GM19372 (cell line): ENCODE measurements at regions not wholly inside any gene's neighbourhood (a gene's known extent, or its start where the extent isn't known, plus 50 kb on each side); places are given as distances from the start of the nearest gene placed in this dataset.

Experiments
- ATAC-seq: cut with Tn5 transposase; IDR thresholded peaks from one replicate; pipeline ENCODE4 v1.9.1; 2021; ENCODE audit warnings: mild to moderate bottlenecking, low read depth, moderate library complexity; ENCODE audit not compliant: unreplicated experiment

DNA sequence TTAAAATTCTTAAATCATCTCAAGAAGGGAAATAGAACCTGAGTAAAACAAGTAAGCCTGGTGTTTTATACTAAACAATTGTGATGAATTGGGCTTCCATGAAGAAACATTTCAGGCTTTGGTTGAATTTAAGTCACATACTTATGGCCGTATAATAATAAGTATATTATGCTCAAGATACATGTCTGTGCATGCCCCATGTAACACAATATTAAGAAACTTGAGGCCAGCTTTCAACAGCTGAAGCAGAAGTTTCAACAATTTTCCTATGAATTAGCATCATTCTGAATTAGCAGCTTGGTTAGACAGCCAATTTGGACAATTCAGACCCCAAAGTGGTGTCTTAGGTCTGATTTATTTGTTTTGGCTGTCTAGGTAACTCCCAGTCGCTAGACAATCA lies 243.7 kb downstream of the MYLK4 start:
- no peak for ATAC-seq

GRCh38 chr6:2505624-2506023 lies 245.1 kb downstream of the MYLK4 start:
- no peak for ATAC-seq

- no peak for ATAC-seq
Observed at GRCh38 chr6:2504495-2505064, 246.1 kb downstream of the MYLK4 start.

DNA sequence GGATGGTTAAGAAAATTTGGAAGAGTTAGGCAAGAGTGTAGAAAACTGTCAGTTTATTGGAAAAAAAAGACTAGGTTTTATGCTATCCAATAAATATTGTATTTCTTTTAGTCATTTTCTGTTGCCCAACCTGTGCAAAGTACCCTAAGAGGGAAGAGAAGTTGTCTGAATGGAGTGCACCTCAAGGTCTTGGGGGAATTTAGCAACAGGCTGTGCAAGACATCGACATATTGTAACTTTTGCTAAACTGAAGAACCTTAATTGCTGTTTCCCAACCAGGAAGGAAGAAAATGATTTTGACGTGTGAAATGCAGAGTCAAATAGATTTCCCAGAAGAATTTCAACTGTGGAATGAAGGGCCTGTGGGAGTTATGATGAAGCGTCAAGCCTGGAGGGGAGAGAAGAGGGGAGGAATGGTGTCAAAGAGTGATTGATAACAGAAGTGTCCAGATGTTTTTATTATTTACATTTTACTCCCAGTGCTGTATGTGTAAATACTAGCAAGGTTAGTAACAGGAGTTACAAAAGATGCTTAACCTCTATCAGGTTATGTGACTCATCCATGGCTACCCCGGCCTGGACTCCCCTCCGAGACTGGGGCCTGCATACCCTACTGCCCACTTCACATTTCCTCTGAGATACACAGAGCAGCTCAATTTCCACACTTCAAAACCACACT lies 246.8 kb downstream of the MYLK4 start:
- no peak for ATAC-seq

DNA sequence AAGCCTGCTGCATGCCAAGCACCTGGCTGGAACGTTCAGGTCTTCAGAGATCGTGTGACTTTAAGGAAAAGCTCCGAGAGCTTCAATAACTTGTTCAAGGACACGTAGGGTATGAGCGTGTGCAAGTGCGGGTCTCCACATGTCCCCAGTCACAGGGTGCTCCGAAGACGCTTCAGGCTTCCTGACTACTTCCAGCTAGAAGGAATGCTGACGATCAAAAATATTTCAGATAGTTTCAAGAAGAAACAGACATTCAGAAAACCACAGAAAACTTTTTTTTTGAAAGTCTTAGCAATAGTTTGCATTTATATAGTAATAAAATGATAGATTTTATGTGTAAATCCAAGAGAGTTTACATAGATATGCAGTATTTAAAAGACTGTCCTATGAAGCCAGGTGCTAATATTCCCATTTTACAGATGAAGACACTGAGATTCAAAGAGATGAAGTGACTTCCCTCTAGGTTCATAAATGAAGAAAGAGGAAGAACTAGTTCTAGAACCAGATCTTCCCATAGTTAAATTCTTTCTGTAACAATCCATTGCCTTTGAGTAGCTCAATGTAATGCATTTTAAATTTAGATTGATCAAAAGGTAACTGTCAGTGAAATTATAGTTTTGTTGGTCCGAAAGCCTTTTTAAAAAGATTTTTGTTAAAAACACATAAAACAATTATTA lies 247.6 kb downstream of the MYLK4 start:
- no peak for ATAC-seq

GRCh38 chr6:2502096-2502997 lies 248.4 kb downstream of the MYLK4 start:
- ATAC-seq = no peak

DNA sequence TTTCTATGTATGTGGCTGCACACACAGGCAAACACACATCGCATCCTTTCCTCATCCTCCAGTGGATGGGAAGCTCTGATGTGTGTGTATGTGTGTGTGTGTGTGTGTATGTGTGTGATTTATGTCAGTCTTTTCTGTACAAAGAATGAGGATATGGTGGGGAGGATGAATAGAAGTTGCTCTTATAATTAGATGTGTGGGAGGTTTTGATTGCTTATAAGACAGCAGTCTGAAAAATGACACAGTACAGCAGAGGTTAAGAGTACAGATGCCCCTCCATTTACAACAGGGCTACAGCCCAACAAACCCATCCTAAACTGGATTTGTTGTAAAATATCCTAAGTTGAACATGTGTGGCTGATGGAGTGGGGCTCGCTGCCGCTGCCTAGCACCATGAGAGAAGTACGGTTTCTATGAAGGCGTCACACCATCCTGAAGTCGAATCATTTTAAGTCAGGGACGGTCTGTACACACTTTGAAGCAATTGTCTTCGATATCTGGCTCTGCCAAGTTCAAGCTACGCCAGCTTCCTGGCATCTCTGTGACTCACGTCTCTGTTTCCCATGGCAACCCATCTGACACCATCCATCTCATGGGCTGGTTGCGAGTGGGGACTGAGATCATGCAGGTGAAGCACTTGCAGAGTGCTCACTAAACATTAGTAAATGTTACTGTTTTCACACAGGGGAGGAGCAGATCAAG lies 252.6 kb downstream of the MYLK4 start:
- ATAC-seq = no peak

DNA sequence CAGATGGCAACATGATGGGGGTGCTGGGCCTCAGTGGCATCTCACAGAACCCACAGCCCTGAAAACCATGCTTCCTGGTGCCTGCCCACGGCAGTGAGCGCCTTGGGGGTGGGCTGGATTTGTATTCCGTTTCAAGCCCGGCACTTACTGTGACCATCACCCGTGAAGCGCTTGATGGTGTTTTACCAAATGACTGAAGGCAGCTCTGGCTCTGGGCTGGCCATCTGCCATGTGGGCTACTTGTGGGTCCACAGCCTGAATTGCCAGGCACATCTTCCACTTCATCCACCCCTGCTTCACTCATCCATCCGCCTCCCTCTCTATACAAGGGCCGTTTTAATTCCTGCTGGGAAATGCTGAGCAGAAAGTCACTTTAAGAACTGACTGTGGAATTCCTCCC lies 250.9 kb upstream of the GMDS start:
- ATAC-seq = no peak

DNA sequence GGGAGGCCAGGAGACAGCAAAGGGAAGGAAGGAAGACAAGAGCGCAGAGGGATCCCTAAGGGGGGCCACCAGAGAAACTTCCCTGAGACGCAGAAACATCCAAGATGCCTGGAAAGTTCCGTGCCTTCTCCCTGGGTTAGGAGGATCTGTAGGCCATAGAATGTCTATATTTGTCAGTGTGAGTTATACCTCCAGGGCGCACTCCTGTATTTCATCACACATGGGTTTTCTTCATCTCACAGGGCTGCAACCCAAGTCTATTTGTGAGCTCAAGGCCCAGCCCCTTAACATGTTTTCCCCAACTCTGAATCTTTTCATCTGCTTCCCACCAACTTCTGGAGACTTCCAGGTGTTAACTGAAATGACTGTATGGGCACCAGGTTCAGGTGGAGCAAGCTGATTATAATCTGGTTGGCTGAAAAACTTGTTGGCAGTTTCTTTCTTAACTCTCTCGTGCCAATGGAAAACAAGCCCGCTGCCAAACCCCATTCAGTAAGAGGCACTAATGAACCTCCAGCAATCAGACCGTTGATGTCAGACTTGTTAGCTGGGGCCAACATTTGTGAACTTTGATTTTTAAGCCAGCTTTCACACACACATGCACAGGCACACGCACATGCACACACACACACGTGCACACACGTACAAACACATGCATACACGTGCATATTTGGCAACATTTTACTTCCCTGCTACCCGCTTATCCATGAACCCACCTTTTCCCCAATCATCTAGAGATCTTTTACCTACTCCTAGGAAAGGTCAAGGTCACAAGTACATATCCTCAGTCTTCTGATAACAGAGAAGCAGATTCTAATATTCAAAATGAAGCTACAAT lies 247.5 kb upstream of the GMDS start:
- ATAC-seq = no peak

DNA sequence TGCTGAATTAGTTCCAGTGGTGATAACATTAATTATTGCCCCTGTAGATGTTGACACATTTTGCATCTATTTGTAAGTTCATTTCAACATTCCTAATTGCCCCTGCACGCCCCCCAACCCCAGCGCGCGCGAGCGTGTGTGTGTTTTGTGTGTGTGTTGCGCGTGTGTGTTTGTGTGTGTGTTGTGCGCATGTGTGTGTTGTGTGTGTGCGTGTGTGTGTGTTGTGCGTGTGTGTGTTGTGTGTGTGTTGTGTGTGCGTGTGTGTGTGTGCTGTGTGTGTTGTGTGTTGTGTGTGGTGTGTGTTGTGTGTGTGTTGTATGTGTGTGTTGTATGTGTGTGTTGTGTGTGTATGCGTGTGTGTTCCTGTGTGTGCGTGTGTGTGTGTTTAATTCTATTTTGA lies 245.7 kb upstream of the GMDS start:
- ATAC-seq = no peak

- no peak for ATAC-seq
Observed at GRCh38 chr6:2488578-2488977, 243.2 kb upstream of the GMDS start.

DNA sequence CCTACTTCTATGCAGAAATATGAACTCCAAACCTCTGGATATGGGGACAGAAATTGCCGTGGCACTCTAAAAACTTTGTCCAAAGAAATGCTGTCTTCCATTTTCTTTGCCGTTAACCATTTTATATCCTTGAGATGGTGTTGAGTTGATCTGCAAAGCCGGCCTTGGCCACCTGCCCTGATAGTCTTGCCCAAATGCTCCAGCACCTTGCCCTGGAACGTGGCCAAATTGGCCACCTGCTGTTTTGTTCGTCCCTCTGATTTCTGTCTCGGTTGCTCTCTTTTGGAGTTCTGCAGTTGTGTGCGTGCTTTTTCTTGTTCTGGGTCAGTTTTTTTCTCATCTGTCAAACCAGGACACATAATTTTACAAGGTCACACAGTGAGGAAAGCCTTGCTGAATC lies 239.7 kb upstream of the GMDS start:
- no peak for ATAC-seq

DNA sequence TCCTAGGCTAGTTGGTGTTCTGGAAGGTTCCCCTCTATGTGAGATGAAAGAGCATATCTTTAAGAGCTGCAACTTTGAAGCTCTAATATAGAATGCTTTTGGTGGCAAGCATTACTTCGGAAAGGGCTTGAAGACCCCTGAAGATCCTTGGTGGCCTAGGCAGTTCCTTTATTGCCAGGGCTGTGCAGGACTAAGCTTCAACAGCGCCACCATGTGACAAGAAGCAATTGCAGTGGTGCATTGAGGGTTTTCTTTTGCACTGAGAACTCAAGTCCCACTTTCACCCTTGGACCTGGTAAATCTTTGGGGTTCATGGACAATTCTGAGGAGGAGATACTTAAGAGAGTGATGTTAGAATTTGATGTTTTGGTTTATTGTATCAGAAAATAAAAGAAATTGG lies 237.4 kb upstream of the GMDS start:
- ATAC-seq = no peak

DNA sequence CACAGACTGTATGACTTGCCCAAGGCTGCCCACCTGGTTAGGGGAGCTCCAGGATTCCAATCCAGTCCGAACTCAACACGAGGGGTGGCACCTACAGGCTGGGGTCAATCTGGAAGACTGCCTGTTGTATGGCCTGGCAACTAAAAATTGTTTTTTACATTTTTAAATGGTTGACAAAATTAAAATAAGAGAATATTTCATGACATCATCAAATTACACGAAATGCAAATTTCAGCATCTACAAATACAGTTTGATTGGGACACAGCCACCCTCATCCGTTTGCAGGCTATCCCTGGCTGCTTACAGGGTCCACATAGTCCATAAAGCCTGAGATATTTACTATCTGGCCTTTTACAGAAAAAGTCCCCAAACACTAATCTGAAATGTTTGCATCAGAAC lies 235.9 kb upstream of the GMDS start:
- no peak for ATAC-seq

DNA sequence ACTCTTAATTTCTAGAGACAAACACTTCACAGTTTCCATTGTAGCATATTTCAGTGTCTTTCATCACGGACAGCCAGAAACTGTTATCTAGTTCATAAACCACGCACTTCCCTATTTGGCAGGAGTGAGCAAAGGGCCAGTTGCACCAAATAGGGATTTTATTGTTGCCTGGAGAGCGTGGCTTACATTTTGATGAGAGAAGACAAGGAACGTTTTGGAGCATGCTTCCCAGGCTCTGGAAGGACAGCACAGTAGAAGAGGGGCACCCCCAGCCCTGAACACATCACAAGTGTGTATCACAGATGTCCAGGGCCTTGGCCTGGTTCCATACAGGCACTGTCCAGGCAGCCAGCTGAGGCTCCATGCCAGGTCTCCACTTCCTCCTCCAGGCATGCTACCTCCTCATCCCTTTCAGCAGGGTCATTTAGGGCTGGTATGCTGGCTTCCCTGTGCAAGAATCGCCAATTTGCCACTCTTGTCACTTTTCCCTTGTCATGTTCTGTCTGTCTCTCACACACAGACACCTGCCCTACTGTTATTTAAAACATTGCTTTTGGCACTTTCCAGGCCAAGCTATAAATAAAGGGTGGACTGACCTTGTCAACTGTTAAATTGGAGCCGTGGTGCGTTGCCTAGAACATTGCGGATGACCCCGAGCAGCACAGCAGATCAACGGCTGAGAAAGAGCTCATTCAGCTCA lies 235.0 kb upstream of the GMDS start:
- ATAC-seq = no peak

DNA sequence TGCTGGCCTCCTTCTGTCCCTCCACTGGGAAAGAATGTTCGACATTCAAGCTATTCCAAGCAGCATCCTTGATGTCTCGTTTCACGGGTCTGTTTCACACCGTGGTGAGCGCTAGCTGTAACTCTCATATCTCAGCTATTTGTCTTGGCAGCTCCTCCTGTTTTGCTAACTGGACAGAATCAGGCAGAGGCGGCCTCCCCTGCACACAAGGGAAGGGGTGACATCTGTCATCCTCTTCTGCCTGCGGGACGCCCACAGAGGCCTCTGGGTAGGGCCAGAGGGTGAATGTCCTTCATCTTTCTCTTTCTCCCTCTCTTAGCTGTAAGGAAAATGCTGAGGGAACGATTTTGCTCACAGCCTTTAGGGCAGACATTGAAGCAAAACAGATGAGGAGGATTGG lies 232.8 kb upstream of the GMDS start:
- ATAC-seq = no peak

DNA sequence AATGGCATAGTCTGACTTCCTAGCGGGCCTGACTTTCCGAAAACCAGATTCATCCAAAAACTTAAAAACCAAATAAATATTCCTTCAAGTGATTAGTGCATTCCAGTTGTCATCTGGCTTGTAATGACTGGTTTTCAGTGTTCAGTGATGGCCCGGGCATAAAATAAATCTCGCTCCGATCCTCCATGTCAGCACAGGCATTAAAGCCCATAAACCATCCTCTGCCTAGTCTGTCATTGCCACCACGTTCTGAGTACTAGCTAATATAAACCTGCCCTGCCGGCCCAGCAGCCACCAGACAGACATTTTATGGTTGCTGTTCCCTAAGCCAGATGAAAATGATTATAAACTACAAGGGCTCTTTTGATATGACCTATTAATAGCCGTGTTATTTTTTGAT lies 232.3 kb upstream of the GMDS start:
- ATAC-seq = no peak

DNA sequence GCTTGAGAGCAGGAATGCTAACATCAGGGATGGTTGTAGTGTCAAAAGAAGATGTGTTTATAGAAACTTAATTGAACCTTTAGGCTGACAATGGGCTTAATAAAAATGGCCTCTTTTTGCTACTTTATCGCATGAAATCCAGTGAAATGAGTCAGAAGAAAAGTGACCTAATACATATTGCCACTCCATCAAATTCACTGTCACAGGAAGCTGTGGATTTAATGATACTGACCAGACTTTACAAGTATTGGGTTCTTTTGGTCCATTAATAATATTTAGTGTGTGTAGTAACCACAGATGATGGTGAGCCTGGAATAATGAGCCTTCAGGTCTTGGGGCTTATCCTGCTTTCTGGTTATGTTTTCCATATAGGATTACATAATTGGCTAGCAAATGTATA lies 231.8 kb upstream of the GMDS start:
- no peak for ATAC-seq

DNA sequence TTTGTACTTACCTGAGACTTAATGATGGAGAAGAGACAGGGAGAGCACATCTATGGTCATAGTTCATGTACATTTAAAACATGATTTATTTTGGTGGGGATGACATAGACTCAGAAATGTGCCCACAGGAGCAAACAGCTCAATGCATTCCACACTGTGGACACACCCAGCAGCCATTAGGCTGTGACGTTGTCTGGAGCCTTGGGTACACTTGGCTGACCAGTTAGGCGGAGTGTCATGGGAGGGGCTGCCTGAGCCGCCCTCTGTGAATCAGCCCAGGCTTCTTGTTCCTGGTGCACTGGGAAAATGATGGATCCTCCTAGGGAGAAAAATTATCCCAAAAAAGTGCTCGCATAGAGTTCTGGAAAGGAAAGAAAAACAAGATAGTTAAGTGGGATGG lies 231.0 kb upstream of the GMDS start:
- ATAC-seq = no peak
